H1 (cell line): ENCODE measurements at regions not wholly inside any gene's neighbourhood (a gene's known extent, or its start where the extent isn't known, plus 50 kb on each side); places are given as distances from the start of the nearest gene placed in this dataset.

Source experiments
- CTCF ChIA-PET: fragments of 300-600 bp; sonication (Branson Sonifier 250); formaldehyde crosslinking; loops from one replicate; lab custom pipeline; 2021; ENCODE audit not compliant: partially characterized antibody; lab: Charles Lee
- POLR2A ChIA-PET: fragments of 300-600 bp; sonication (Branson Sonifier 250); formaldehyde crosslinking; loops from one replicate; lab custom pipeline; 2021; ENCODE audit warnings: inconsistent platforms; ENCODE audit not compliant: partially characterized antibody; lab: Charles Lee
- DNase-seq, 2 experiments: peaks; one replicate each; pipeline versions ENCODE4 v3.0.0 to v3.0.0-alpha.2; 2010 to 2022; ENCODE audit warnings: low spot score in 2 of 2, low read depth in 1 of 2, mixed read lengths in 1 of 2
- FAIRE-seq: peaks from 2 replicates; lab custom pipeline; 2011; peaks lifted over from hg19 to GRCh38; lab: Jason Lieb, UNC
- H2AFZ ChIP-seq: 2 replicates; pipeline ENCODE4 v1.8.1; 2012; ENCODE audit warnings: low read length, inconsistent platforms
- H2AK5ac ChIP-seq: 2 replicates; pipeline ENCODE4 v1.6.1; 2013; ENCODE audit warnings: low read depth, low read length
- H2BK120ac ChIP-seq: replicated peaks from 2 replicates; pipeline ENCODE3; 2013; ENCODE audit warnings: low read depth, low read length, inconsistent platforms
- H2BK12ac ChIP-seq: 2 replicates; pipeline ENCODE4 v1.6.1; 2013; ENCODE audit warnings: low read depth, low read length
- H2BK15ac ChIP-seq: 2 replicates; pipeline ENCODE4 v1.6.1; 2013; ENCODE audit warnings: low read length
- H2BK20ac ChIP-seq: 2 replicates; pipeline ENCODE4 v1.6.1; 2013; ENCODE audit warnings: low read length
- H2BK5ac ChIP-seq: 2 replicates; pipeline ENCODE4 v1.6.1; 2013; ENCODE audit warnings: low read depth, low read length
- H3K14ac ChIP-seq: 2 replicates; pipeline ENCODE4 v1.6.1; 2013; ENCODE audit warnings: inconsistent platforms; ENCODE audit not compliant: insufficient read length
- H3K18ac ChIP-seq: 2 replicates; pipeline ENCODE4 v1.6.1; 2013; ENCODE audit warnings: low read length; ENCODE audit errors: extremely low read depth
- H3K23ac ChIP-seq: 2 replicates; pipeline ENCODE4 v1.6.1; 2013; ENCODE audit warnings: inconsistent platforms; ENCODE audit not compliant: insufficient read length
- H3K23me2 ChIP-seq: 2 replicates; pipeline ENCODE4 v1.6.1; 2013; ENCODE audit warnings: low read depth, low read length
- H3K27ac ChIP-seq: 2 replicates; pipeline ENCODE4 v1.6.1; 2011; ENCODE audit warnings: low read depth, low read length, inconsistent platforms
- H3K27me3 ChIP-seq, 4 experiments: replicated peaks in 1 of 4; 1 replicate in 1 of 4; 2 replicates in 3 of 4; pipeline versions ENCODE4 v1.6.1 to v1.8.1; 2011 to 2013; ENCODE audit warnings: low read length in 3 of 4, mild to moderate bottlenecking in 3 of 4, inconsistent platforms in 2 of 4, mixed read lengths in 2 of 4, moderate library complexity in 1 of 4; ENCODE audit not compliant: control insufficient read depth in 3 of 4, insufficient read depth in 3 of 4; ENCODE audit errors: extremely low read depth in 1 of 4
- H3K36me3 ChIP-seq, 4 experiments: 2 replicates each; pipeline versions ENCODE4 v1.6.1 to v1.8.1; 2011 to 2013; ENCODE audit warnings: mild to moderate bottlenecking in 4 of 4, low read length in 3 of 4, moderate library complexity in 2 of 4, control low read depth in 1 of 4, inconsistent platforms in 1 of 4; ENCODE audit not compliant: insufficient read depth in 4 of 4, control insufficient read depth in 2 of 4
- H3K4ac ChIP-seq: replicated peaks from 2 replicates; pipeline ENCODE3; 2013; ENCODE audit warnings: low read length, low read depth, mixed read lengths, inconsistent platforms; ENCODE audit not compliant: insufficient read length
- H3K4me1 ChIP-seq, 4 experiments: replicated peaks in 1 of 4; 1 replicate in 1 of 4; 2 replicates in 3 of 4; pipeline versions ENCODE4 v1.6.1 to v1.8.1; 2011 to 2013; ENCODE audit warnings: low read length in 3 of 4, inconsistent platforms in 2 of 4, mixed read lengths in 1 of 4; ENCODE audit not compliant: insufficient read depth in 4 of 4, control insufficient read depth in 3 of 4
- H3K4me2 ChIP-seq, 2 experiments: 2 replicates each; pipeline versions ENCODE4 v1.6.1 to v1.8.1; 2011 to 2013; ENCODE audit warnings: low read depth in 2 of 2, low read length in 2 of 2, control low read depth in 1 of 2, inconsistent platforms in 1 of 2, mild to moderate bottlenecking in 1 of 2; ENCODE audit not compliant: insufficient read depth in 1 of 2
- H3K4me3 ChIP-seq, 4 experiments: fragments of 200-600, 300-600 bp in 1 of 4; sonication (generic), shearing (Covaris generic), sonication (Bioruptor Twin) in 1 of 4; 2 replicates each; pipeline versions ENCODE4 v1.5.1 to v1.8.1; 2011 to 2016; ENCODE audit warnings: low read length in 4 of 4, low read depth in 3 of 4, control low read depth in 2 of 4, inconsistent platforms in 2 of 4, mild to moderate bottlenecking in 2 of 4, mixed read lengths in 1 of 4, moderate library complexity in 1 of 4; ENCODE audit not compliant: insufficient read depth in 2 of 4; ENCODE audit errors: extremely low read depth in 1 of 4
- H3K56ac ChIP-seq: replicated peaks from 2 replicates; pipeline ENCODE3; 2013; ENCODE audit warnings: low read depth, mild to moderate bottlenecking, mixed read lengths, low read length, inconsistent platforms; ENCODE audit not compliant: insufficient read length
- H3K79me1 ChIP-seq: 2 replicates; pipeline ENCODE4 v1.6.1; 2013; ENCODE audit warnings: low read depth, low read length, control low read depth
- H3K79me2 ChIP-seq, 2 experiments: 2 replicates each; pipeline versions ENCODE4 v1.6.1 to v1.8.1; 2012 to 2013; ENCODE audit warnings: low read length in 2 of 2, mild to moderate bottlenecking in 2 of 2, inconsistent platforms in 1 of 2; ENCODE audit not compliant: insufficient read depth in 2 of 2, control insufficient read depth in 1 of 2
- H3K9ac ChIP-seq, 4 experiments: replicated peaks in 1 of 4; 1 replicate in 1 of 4; 2 replicates in 3 of 4; pipeline versions ENCODE4 v1.6.1 to v1.8.1; 2011 to 2013; ENCODE audit warnings: low read depth in 3 of 4, low read length in 3 of 4, control low read depth in 2 of 4, mild to moderate bottlenecking in 2 of 4, moderate library complexity in 2 of 4, inconsistent platforms in 1 of 4; ENCODE audit errors: extremely low read depth in 1 of 4
- H3K9me3 ChIP-seq, 2 experiments: 2 replicates each; pipeline versions ENCODE4 v1.6.1 to v1.8.1; 2012 to 2013; ENCODE audit warnings: mild to moderate bottlenecking in 2 of 2, moderate library complexity in 2 of 2, control low read depth in 1 of 2, inconsistent platforms in 1 of 2, low read depth in 1 of 2, low read length in 1 of 2, mixed read lengths in 1 of 2; ENCODE audit not compliant: insufficient read depth in 2 of 2
- H4K20me1 ChIP-seq, 2 experiments: replicated peaks in 1 of 2; 2 replicates each; pipeline versions ENCODE3 to v1.8.1; 2011 to 2013; ENCODE audit warnings: inconsistent platforms in 2 of 2, low read length in 2 of 2, mild to moderate bottlenecking in 1 of 2; ENCODE audit not compliant: insufficient read depth in 2 of 2, control insufficient read depth in 1 of 2
- H4K5ac ChIP-seq: 2 replicates; pipeline ENCODE4 v1.6.1; 2013; ENCODE audit warnings: low read length, low read depth, mixed read lengths, inconsistent platforms; ENCODE audit not compliant: insufficient read length
- H4K8ac ChIP-seq: 2 replicates; pipeline ENCODE4 v1.8.0; 2013; ENCODE audit warnings: mild to moderate bottlenecking, moderate library complexity, low read length, inconsistent platforms; ENCODE audit not compliant: insufficient read depth; ENCODE audit errors: extremely low read depth
- H4K91ac ChIP-seq: replicated peaks from 2 replicates; pipeline ENCODE3; 2013; ENCODE audit warnings: low read length, mixed read lengths, inconsistent platforms; ENCODE audit not compliant: insufficient read length
- WGBS, 2 experiments: shearing (Covaris generic) in 1 of 2; methylation state at CpG; one replicate each; pipeline versions ENCODE4 v1.1.6 to v1.1.7; 2013 to 2015; ENCODE audit warnings: low lambda C conversion rate in 2 of 2, mixed read lengths in 2 of 2, inconsistent platforms in 1 of 2, low coverage in 1 of 2, missing lambda C conversion rate in 1 of 2; ENCODE audit not compliant: insufficient replicate concordance in 2 of 2, insufficient coverage in 1 of 2, insufficient read length in 1 of 2; ENCODE audit errors: extremely low coverage in 1 of 2, missing lambda C conversion rate in 1 of 2; 5-methylcytosine and 5-hydroxymethylcytosine counted together

GRCh38 chr13:90542959-90543505, 804.5 kb upstream of the MIR17HG start:
- H3K14ac ChIP-seq, result no peak overlapping the region
- H3K4ac ChIP-seq, result no peak overlapping the region
- H4K8ac ChIP-seq, result no peak overlapping the region
- peaks cover 14 to 17% of the 10 kb centered on the region in 2 experiments for H3K9me3 ChIP-seq
- H2AFZ ChIP-seq, result no peak overlapping the region; the same call in 1 of the 2 replicates
- H3K79me2 ChIP-seq, result no peaks in the 10 kb centered on the region
- no peak overlapping the region for H2AK5ac ChIP-seq
- DNase-seq (no peak), FAIRE-seq (no peak)
- no peaks in the 10 kb centered on the region for H3K23me2 ChIP-seq
- no peaks in the 10 kb centered on the region for H4K20me1 ChIP-seq
- H3K4me3 ChIP-seq, result no peak overlapping the region
- H2BK12ac ChIP-seq, result no peak overlapping the region
- no peaks in the 10 kb centered on the region for H3K4me1 ChIP-seq
- no peak overlapping the region for H3K27ac ChIP-seq
- H3K79me1 ChIP-seq, result no peaks in the 10 kb centered on the region
- H4K91ac ChIP-seq, result no peak overlapping the region
- H2BK120ac ChIP-seq, result no peak overlapping the region
- WGBS, 2 experiments, result 93% methylated on average over 4 of the region's 4 CpGs; no CpG with 5 or more reads in 1 of the 2 experiments
- H3K56ac ChIP-seq, result no peak overlapping the region
- no peak overlapping the region for H3K23ac ChIP-seq
- no peak overlapping the region for H2BK5ac ChIP-seq
- H3K27me3 ChIP-seq, result no peaks in the 10 kb centered on the region
- H4K5ac ChIP-seq, result no peak overlapping the region
- POLR2A ChIA-PET, result no interaction called here
- 0 out of 8 replicates have a peak, but pooled peaks cover 0 to 3% (median 0%) of the 10 kb centered on the region in 4 experiments for H3K36me3 ChIP-seq
- H2BK15ac ChIP-seq, result no peak overlapping the region
- H3K4me2 ChIP-seq, result no peak overlapping the region
- CTCF ChIA-PET, result no interaction called here
- no peak overlapping the region for H3K18ac ChIP-seq
- no peak overlapping the region for H3K9ac ChIP-seq
- H2BK20ac ChIP-seq, result no peak overlapping the region
